ENCODE measurements at regions not wholly inside any gene's neighbourhood (a gene's known extent, or its start where the extent isn't known, plus 50 kb on each side); places are given as distances from the start of the nearest gene placed in this dataset.

DNA sequence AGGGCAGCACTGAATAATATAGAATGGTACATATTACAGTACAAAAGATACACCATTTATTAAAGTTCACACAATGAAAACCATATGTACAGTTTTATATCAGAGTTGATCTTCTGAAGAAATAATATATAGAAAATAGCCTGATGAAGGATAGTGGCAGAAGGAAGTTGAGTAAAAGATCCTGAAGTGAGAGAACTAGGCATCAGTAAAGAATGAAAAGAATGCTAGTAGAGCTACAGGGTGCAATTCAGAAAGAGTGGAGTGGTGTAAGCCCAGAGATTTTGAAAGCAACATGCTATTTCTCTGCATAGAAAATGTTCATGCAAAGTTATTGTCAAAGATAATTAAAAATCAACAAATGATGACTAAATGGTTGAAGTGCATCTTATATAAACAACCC, 1552.7 kb upstream of the TENM4 start:
- Mint-ChIP-seq H3K27ac (no peak overlapping the region), H3K4me1 (no peaks in the 10 kb centered on the region), H3K4me3 (no peak overlapping the region), H3K27me3 (no peaks in the 10 kb centered on the region), H3K36me3 (no peaks in the 10 kb centered on the region), H3K9me3 (peaks cover 5 to 25% (median 11%) of the 10 kb centered on the region in 8 donors)
- DNase-seq, result no peak
- Histone ChIP-seq H3K27me3 (ENCODE audit: insufficient read depth, low read length) (no peaks in the 10 kb centered on the region), H3K36me3 (ENCODE audit: insufficient read depth, low read length) (no peaks in the 10 kb centered on the region), H3K4me3 (ENCODE audit: low read length in 2 of 2) (no peak overlapping the region), H3K4me1 (ENCODE audit: insufficient read depth, low read length) (no peaks in the 10 kb centered on the region), H3K9me3 (ENCODE audit: control insufficient read depth in 1 of 2, low read length in 2 of 2) (peaks cover 0 to 2% of the 10 kb centered on the region in 2 donors), H3K27ac (ENCODE audit: low read depth, low read length) (no peak overlapping the region)
- ChIA-PET CTCF (ENCODE audit: partially characterized antibody) (no interaction called here), POLR2A (ENCODE audit: partially characterized antibody) (no interaction called here)
- intact Hi-C loops (cut with micrococcal nuclease), result no loop called here

DNA sequence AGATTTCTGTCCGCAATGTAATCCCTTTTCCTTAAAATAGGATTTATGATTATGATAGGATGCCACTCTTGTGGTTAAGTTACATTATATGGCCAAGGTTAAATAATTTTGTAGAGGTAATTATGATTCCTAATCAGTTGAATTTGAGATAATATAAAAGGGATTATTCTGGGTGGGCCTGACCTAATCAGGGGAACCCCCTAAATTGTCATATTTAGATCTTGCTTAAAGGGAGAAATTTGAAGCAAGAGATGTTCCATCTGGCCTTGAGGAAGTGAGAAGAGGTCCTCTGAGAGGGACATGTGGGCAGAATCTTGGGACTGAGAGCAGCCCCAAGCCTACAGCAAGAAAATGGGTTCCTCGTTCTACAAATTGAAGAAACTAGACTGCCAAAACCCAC, 1550.1 kb upstream of the TENM4 start:
- Mint-ChIP-seq H3K27me3 (no peaks in the 10 kb centered on the region), H3K27ac (no peak overlapping the region), H3K36me3 (no peaks in the 10 kb centered on the region), H3K4me3 (no peak overlapping the region), H3K9me3 (peaks cover 3 to 34% (median 10%) of the 10 kb centered on the region in 8 donors), H3K4me1 (no peaks in the 10 kb centered on the region)
- no peak for DNase-seq
- no peaks in the 10 kb centered on the region for H3K27me3 ChIP-seq (ENCODE audit: insufficient read depth, low read length)
- H3K27ac ChIP-seq (ENCODE audit: low read depth, low read length), result no peak overlapping the region
- H3K4me3 ChIP-seq (ENCODE audit: low read length in 2 of 2), result no peak overlapping the region
- H3K9me3 ChIP-seq (ENCODE audit: control insufficient read depth in 1 of 2, low read length in 2 of 2), result peaks cover 0 to 2% of the 10 kb centered on the region in 2 donors
- no peaks in the 10 kb centered on the region for H3K4me1 ChIP-seq (ENCODE audit: insufficient read depth, low read length)
- CTCF ChIA-PET (ENCODE audit: partially characterized antibody), result no interaction called here
- no peaks in the 10 kb centered on the region for H3K36me3 ChIP-seq (ENCODE audit: insufficient read depth, low read length)
- intact Hi-C loops (cut with micrococcal nuclease), result no loop called here
- POLR2A ChIA-PET (ENCODE audit: partially characterized antibody), result no interaction called here

DNA sequence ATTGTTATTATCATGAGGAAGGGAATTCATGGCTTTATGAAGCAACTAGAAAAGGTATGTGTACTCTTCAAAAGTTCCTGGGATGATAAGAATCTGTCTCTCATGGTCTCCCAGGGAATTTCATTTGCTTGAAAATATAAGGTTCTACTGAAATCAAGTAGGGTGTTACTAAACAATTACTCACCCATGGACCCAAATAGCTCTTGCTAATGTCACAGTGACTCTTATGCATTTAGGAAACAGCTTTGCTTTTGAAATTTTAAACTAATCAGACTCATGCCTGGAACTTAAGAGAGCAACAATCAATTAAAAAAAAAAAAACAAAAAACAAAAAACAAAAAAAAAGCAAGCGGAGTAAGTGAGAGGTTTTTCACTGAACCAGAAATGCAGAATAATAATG, 1546.3 kb upstream of the TENM4 start:
- H3K27ac Mint-ChIP-seq, result no peak overlapping the region
- DNase-seq, result no peak
- no peaks in the 10 kb centered on the region for H3K36me3 Mint-ChIP-seq
- no peaks in the 10 kb centered on the region for H3K4me1 Mint-ChIP-seq
- H3K27me3 Mint-ChIP-seq, result no peaks in the 10 kb centered on the region
- H3K9me3 ChIP-seq (ENCODE audit: control insufficient read depth in 1 of 2, low read length in 2 of 2), result peaks cover 0 to 2% of the 10 kb centered on the region in 2 donors
- H3K27me3 ChIP-seq (ENCODE audit: insufficient read depth, low read length), result no peaks in the 10 kb centered on the region
- no peak overlapping the region for H3K4me3 ChIP-seq (ENCODE audit: low read length in 2 of 2)
- ChIA-PET POLR2A (ENCODE audit: partially characterized antibody) (no interaction called here), CTCF (ENCODE audit: partially characterized antibody) (no interaction called here)
- H3K4me1 ChIP-seq (ENCODE audit: insufficient read depth, low read length), result no peaks in the 10 kb centered on the region
- no peak overlapping the region for H3K4me3 Mint-ChIP-seq
- H3K9me3 Mint-ChIP-seq, result peaks cover 5 to 38% (median 8%) of the 10 kb centered on the region in 8 donors
- intact Hi-C loops (cut with micrococcal nuclease), result no loop called here
- no peaks in the 10 kb centered on the region for H3K36me3 ChIP-seq (ENCODE audit: insufficient read depth, low read length)
- no peak overlapping the region for H3K27ac ChIP-seq (ENCODE audit: low read depth, low read length)

DNA sequence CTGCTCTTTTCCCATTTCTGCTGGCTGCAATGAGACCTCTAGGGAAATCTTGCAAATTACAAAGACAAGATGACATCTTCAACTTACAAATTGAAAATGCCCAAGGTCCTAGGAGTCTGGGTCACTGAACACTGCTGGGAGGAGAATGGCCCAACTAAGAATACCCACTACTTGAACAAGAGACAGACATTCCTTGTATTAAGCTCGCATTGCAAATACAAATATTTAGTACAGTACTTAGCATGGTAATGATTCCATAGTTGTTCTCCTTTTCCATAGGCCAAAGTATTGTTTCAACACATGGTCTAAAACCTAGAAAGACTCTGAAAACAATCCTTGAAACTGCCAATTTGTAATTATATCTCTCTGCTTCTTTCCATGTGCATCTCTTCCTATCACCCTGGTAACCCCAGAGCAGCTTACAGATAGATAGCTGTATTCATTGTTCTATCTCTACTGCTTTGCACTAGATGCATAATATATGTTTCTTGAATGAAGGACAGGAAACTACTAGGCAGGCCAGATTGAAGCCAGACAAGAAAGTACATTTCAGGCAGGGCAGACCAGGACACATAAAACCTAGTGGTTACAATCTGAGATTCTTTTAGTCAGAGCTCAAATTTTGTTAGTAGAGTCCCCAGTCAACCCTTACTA, 1545.7 kb upstream of the TENM4 start:
- Histone ChIP-seq H3K4me3 (ENCODE audit: low read length in 2 of 2) (no peak overlapping the region), H3K27me3 (ENCODE audit: insufficient read depth, low read length) (no peaks in the 10 kb centered on the region), H3K36me3 (ENCODE audit: insufficient read depth, low read length) (no peaks in the 10 kb centered on the region), H3K4me1 (ENCODE audit: insufficient read depth, low read length) (no peaks in the 10 kb centered on the region), H3K9me3 (ENCODE audit: control insufficient read depth in 1 of 2, low read length in 2 of 2) (no peaks in the 10 kb centered on the region), H3K27ac (ENCODE audit: low read depth, low read length) (no peak overlapping the region)
- ChIA-PET POLR2A (ENCODE audit: partially characterized antibody) (no interaction called here), CTCF (ENCODE audit: partially characterized antibody) (no interaction called here)
- Mint-ChIP-seq H3K4me1 (no peaks in the 10 kb centered on the region), H3K4me3 (no peak overlapping the region), H3K27ac (no peak overlapping the region), H3K9me3 (peaks cover 5 to 32% (median 9%) of the 10 kb centered on the region in 8 donors), H3K27me3 (no peaks in the 10 kb centered on the region), H3K36me3 (no peaks in the 10 kb centered on the region)
- intact Hi-C loops (cut with micrococcal nuclease), result no loop called here
- DNase-seq, result no peak

DNA sequence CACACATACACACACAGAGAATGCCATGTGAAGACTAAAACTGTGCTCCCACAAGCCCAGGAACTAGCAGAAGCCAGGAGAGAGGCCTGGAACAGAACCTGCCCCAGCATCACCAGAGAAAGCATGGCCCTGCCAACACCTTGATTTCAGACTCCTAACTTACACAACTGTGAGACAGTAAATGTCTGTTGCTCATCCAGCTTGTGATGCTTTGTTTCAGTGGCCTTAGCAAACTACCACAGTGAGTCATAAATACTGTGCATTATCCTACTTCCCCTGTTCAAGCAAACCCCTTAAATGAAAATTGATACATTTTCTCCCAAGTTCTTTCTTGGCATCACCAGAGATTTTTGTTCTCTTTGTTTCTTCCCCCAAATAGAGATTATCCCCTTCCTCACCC, 1539.4 kb upstream of the TENM4 start:
- no peaks in the 10 kb centered on the region for H3K27me3 ChIP-seq (ENCODE audit: insufficient read depth, low read length)
- Mint-ChIP-seq H3K4me1 (no peaks in the 10 kb centered on the region), H3K27ac (no peak overlapping the region), H3K4me3 (no peak overlapping the region), H3K9me3 (peaks cover 2 to 20% (median 11%) of the 10 kb centered on the region in 8 donors), H3K36me3 (no peaks in the 10 kb centered on the region), H3K27me3 (no peaks in the 10 kb centered on the region)
- POLR2A ChIA-PET (ENCODE audit: partially characterized antibody), result no interaction called here
- DNase-seq, result no peak
- H3K4me3 ChIP-seq (ENCODE audit: low read length in 2 of 2), result no peak overlapping the region
- intact Hi-C loops (cut with micrococcal nuclease), result no loop called here
- no peak overlapping the region for H3K27ac ChIP-seq (ENCODE audit: low read depth, low read length)
- CTCF ChIA-PET (ENCODE audit: partially characterized antibody), result no interaction called here
- no peaks in the 10 kb centered on the region for H3K9me3 ChIP-seq (ENCODE audit: control insufficient read depth in 1 of 2, low read length in 2 of 2)
- H3K4me1 ChIP-seq (ENCODE audit: insufficient read depth, low read length), result no peaks in the 10 kb centered on the region
- no peaks in the 10 kb centered on the region for H3K36me3 ChIP-seq (ENCODE audit: insufficient read depth, low read length)

DNA sequence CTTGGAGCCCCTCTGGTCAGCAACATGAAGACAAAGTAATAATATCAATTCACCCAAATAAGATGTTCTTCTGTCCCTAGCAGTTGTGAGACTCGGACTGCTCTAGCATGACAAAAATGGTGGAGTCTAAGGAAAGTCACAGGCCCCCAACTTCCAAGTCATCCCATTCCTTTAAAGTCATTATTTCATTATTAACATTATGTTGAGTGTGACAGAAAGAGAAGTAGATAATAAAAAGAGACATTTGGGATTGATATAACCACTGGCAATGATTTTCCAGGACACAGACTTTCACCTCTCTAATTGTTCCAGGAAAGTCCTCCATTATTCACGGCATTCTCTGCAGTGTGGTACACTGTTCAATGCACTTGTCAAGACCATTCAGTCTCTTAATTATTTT, 1533.0 kb upstream of the TENM4 start:
- H3K4me3 ChIP-seq (ENCODE audit: low read length in 2 of 2), result no peak overlapping the region
- no peaks in the 10 kb centered on the region for H3K27me3 ChIP-seq (ENCODE audit: insufficient read depth, low read length)
- H3K27me3 Mint-ChIP-seq, result no peaks in the 10 kb centered on the region
- DNase-seq, result no peak
- no peaks in the 10 kb centered on the region for H3K4me1 Mint-ChIP-seq
- intact Hi-C loops (cut with micrococcal nuclease), result no loop called here
- H3K36me3 Mint-ChIP-seq, result no peaks in the 10 kb centered on the region
- H3K27ac ChIP-seq (ENCODE audit: low read depth, low read length), result no peak overlapping the region
- H3K9me3 ChIP-seq (ENCODE audit: control insufficient read depth in 1 of 2, low read length in 2 of 2), result no peaks in the 10 kb centered on the region
- H3K4me3 Mint-ChIP-seq, result no peak overlapping the region
- no peaks in the 10 kb centered on the region for H3K36me3 ChIP-seq (ENCODE audit: insufficient read depth, low read length)
- H3K4me1 ChIP-seq (ENCODE audit: insufficient read depth, low read length), result no peaks in the 10 kb centered on the region
- peaks cover 2 to 22% (median 7%) of the 10 kb centered on the region in 8 donors for H3K9me3 Mint-ChIP-seq
- CTCF ChIA-PET (ENCODE audit: partially characterized antibody), result no interaction called here
- POLR2A ChIA-PET (ENCODE audit: partially characterized antibody), result no interaction called here
- no peak overlapping the region for H3K27ac Mint-ChIP-seq

DNA sequence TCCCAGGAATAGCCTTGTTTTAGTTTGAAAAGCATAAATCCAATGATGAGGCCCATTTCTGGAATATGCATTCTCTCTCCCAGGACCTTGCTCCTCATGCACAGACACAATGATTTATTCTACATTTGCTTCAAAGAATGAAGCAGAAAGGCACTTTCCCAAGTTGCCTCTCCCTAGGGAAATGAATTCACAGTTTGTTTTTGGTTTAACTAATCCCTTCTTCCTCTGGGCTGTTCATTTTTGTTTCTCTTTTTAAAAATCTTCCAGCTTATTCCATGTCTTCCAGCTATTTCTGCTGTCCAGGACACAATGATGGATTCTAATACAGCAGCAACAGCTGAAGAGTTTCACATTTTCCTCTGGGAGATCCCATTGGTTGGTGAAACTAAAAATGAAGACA, 1529.2 kb upstream of the TENM4 start:
- Mint-ChIP-seq H3K27ac (no peak overlapping the region), H3K36me3 (no peaks in the 10 kb centered on the region), H3K27me3 (no peaks in the 10 kb centered on the region), H3K9me3 (peaks cover 0 to 18% (median 7%) of the 10 kb centered on the region in 8 donors), H3K4me1 (no peaks in the 10 kb centered on the region), H3K4me3 (no peak overlapping the region)
- H3K4me3 ChIP-seq (ENCODE audit: low read length in 2 of 2), result no peak overlapping the region
- no peak for DNase-seq
- POLR2A ChIA-PET (ENCODE audit: partially characterized antibody), result no interaction called here
- no peaks in the 10 kb centered on the region for H3K36me3 ChIP-seq (ENCODE audit: insufficient read depth, low read length)
- H3K4me1 ChIP-seq (ENCODE audit: insufficient read depth, low read length), result no peaks in the 10 kb centered on the region
- no peak overlapping the region for H3K27ac ChIP-seq (ENCODE audit: low read depth, low read length)
- CTCF ChIA-PET (ENCODE audit: partially characterized antibody), result no interaction called here
- no peaks in the 10 kb centered on the region for H3K9me3 ChIP-seq (ENCODE audit: control insufficient read depth in 1 of 2, low read length in 2 of 2)
- intact Hi-C loops (cut with micrococcal nuclease), result no loop called here
- H3K27me3 ChIP-seq (ENCODE audit: insufficient read depth, low read length), result no peaks in the 10 kb centered on the region

DNA sequence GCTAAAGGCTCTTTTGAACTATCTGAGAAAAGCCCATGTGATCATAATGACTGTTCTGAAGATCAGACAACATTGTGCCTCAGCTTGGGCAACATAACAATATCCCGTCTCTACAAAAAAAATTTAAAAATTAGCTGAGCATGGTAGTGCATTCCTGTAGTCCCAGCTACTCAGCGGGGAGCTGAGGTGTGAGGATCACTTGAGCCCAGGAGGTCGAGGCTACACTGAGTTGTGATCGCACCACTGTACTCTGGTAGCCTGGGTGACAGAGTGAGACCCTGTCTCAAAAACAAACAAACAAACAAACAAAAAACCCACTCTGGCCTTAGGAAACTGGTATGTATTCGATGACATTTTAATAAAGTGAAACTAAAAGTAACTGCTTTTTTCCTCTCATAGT, 1526.8 kb upstream of the TENM4 start:
- Histone ChIP-seq H3K27me3 (ENCODE audit: insufficient read depth, low read length) (no peaks in the 10 kb centered on the region), H3K9me3 (ENCODE audit: control insufficient read depth in 1 of 2, low read length in 2 of 2) (no peaks in the 10 kb centered on the region), H3K27ac (ENCODE audit: low read depth, low read length) (no peak overlapping the region), H3K36me3 (ENCODE audit: insufficient read depth, low read length) (no peaks in the 10 kb centered on the region), H3K4me3 (ENCODE audit: low read length in 2 of 2) (no peak overlapping the region), H3K4me1 (ENCODE audit: insufficient read depth, low read length) (no peaks in the 10 kb centered on the region)
- Mint-ChIP-seq H3K9me3 (peaks cover 0 to 29% (median 10%) of the 10 kb centered on the region in 8 donors), H3K36me3 (no peaks in the 10 kb centered on the region), H3K4me1 (no peaks in the 10 kb centered on the region), H3K4me3 (no peak overlapping the region), H3K27ac (no peak overlapping the region), H3K27me3 (no peaks in the 10 kb centered on the region)
- ChIA-PET POLR2A (ENCODE audit: partially characterized antibody) (no interaction called here), CTCF (ENCODE audit: partially characterized antibody) (no interaction called here)
- intact Hi-C loops (cut with micrococcal nuclease), result no loop called here
- DNase-seq, result no peak

Data from CD4-positive, alpha-beta memory T cell (primary cell).